OCI-LY3 (cell line): ENCODE measurements at regions not wholly inside any gene's neighbourhood (a gene's known extent, or its start where the extent isn't known, plus 50 kb on each side); places are given as distances from the start of the nearest gene placed in this dataset.

Experiments
- H2AFZ ChIP-seq: fragments of 200-600, 300-600 bp; shearing (Covaris generic); 2 replicates; pipeline ENCODE4 v1.6.0; 2014; ENCODE audit warnings: antibody characterized with exemption, low read depth, low read length
- H3K27ac ChIP-seq: fragments of 200-600, 300-600 bp; sonication (generic); 2 replicates; pipeline ENCODE4 v1.5.1; 2014; ENCODE audit warnings: mild to moderate bottlenecking, low read length, moderate library complexity, mixed read lengths
- H3K27me3 ChIP-seq: fragments of 200-600, 300-600 bp; sonication (generic); 2 replicates; pipeline ENCODE4 v1.6.1; 2014; ENCODE audit warnings: low read depth, low read length, mixed read lengths
- H3K36me3 ChIP-seq: fragments of 200-600, 300-600 bp; sonication (generic); replicated peaks from 2 replicates; pipeline ENCODE3; 2014; ENCODE audit warnings: low read depth, low read length, mixed read lengths
- H3K4me1 ChIP-seq: fragments of 300-600, 200-600 bp; sonication (generic); 2 replicates; pipeline ENCODE4 v1.6.1; 2014; ENCODE audit warnings: low read length, mixed read lengths
- H3K4me2 ChIP-seq: fragments of 200-600, 300-600 bp; sonication (generic); 2 replicates; pipeline ENCODE4 v1.6.1; 2014; ENCODE audit warnings: low read length, mixed read lengths
- H3K4me3 ChIP-seq: fragments of 300-600, 200-600 bp; sonication (generic); 2 replicates; pipeline ENCODE4 v1.5.1; 2014; ENCODE audit warnings: antibody characterized with exemption, mild to moderate bottlenecking, low read length, moderate library complexity
- H3K79me2 ChIP-seq: fragments of 300-600, 200-600 bp; shearing (Covaris generic); 2 replicates; pipeline ENCODE4 v1.6.1; 2014; ENCODE audit warnings: mild to moderate bottlenecking, low read length, mixed read lengths
- H3K9ac ChIP-seq: fragments of 300-600, 200-600 bp; shearing (Covaris generic); 2 replicates; pipeline ENCODE4 v1.6.0; 2014; ENCODE audit warnings: mild to moderate bottlenecking, low read length, moderate library complexity
- H3K9me3 ChIP-seq: fragments of 200-600, 300-600 bp; shearing (Covaris generic); 2 replicates; pipeline ENCODE4 v1.6.1; 2014; ENCODE audit warnings: low read length, mixed read lengths; ENCODE audit not compliant: insufficient read depth
- H4K20me1 ChIP-seq: fragments of 200-600, 300-600 bp; sonication (generic); 2 replicates; pipeline ENCODE4 v1.6.1; 2016; ENCODE audit warnings: low read length, mixed read lengths; ENCODE audit not compliant: insufficient read depth
- CTCF ChIP-seq: fragments of 200-600, 300-600 bp; sonication (generic); IDR thresholded peaks from 2 replicates; pipeline ENCODE4 v1.5.1; 2014; ENCODE audit warnings: antibody characterized with exemption, low read length, low read depth
- EZH2phosphoT487 ChIP-seq: fragments of 200-600 bp; shearing (Covaris generic); IDR thresholded peaks from 2 replicates; pipeline ENCODE4 v1.6.1; 2018; ENCODE audit warnings: antibody characterized with exemption, mixed run types, low read depth

GRCh38 chrX:10356979-10357378 is 200.2 kb downstream of the CLCN4 start:
- no peak overlapping the region for H3K9ac ChIP-seq
- H3K27ac ChIP-seq = no peak overlapping the region
- H3K4me1 ChIP-seq = no peaks in the 10 kb centered on the region
- peaks cover 6% of the 10 kb centered on the region for H3K27me3 ChIP-seq
- TF ChIP-seq EZH2phosphoT487 (no peak), CTCF (no peak)
- H3K9me3 ChIP-seq = no peaks in the 10 kb centered on the region
- H2AFZ ChIP-seq = no peak overlapping the region
- H3K79me2 ChIP-seq = no peaks in the 10 kb centered on the region
- no peak overlapping the region for H3K4me3 ChIP-seq
- H4K20me1 ChIP-seq = no peaks in the 10 kb centered on the region
- H3K36me3 ChIP-seq = no peaks in the 10 kb centered on the region
- no peak overlapping the region for H3K4me2 ChIP-seq

- H3K27me3 ChIP-seq = peaks cover 6% of the 10 kb centered on the region
- H3K9ac ChIP-seq = no peak overlapping the region
- no peak overlapping the region for H3K27ac ChIP-seq
- no peaks in the 10 kb centered on the region for H3K79me2 ChIP-seq
- H3K4me2 ChIP-seq = no peak overlapping the region
- no peak overlapping the region for H2AFZ ChIP-seq
- no peaks in the 10 kb centered on the region for H3K4me1 ChIP-seq
- no peaks in the 10 kb centered on the region for H3K9me3 ChIP-seq
- TF ChIP-seq CTCF = no peak
- no peak for TF ChIP-seq EZH2phosphoT487
- no peaks in the 10 kb centered on the region for H3K36me3 ChIP-seq
- no peaks in the 10 kb centered on the region for H4K20me1 ChIP-seq
- no peak overlapping the region for H3K4me3 ChIP-seq
These were observed 202.2 kb downstream of the CLCN4 start for GRCh38 chrX:10358958-10359357.

GRCh38 chrX:10360116-10360515 is 203.3 kb downstream of the CLCN4 start:
- no peak overlapping the region for H3K4me3 ChIP-seq
- H3K4me2 ChIP-seq = no peak overlapping the region
- no peak overlapping the region for H3K9ac ChIP-seq
- no peaks in the 10 kb centered on the region for H3K36me3 ChIP-seq
- peaks cover 6% of the 10 kb centered on the region for H3K27me3 ChIP-seq
- no peaks in the 10 kb centered on the region for H3K9me3 ChIP-seq
- no peak for TF ChIP-seq CTCF
- no peak for TF ChIP-seq EZH2phosphoT487
- no peaks in the 10 kb centered on the region for H3K79me2 ChIP-seq
- no peak overlapping the region for H2AFZ ChIP-seq
- H4K20me1 ChIP-seq = no peaks in the 10 kb centered on the region
- no peaks in the 10 kb centered on the region for H3K4me1 ChIP-seq
- no peak overlapping the region for H3K27ac ChIP-seq

GRCh38 chrX:10365532-10366265 is 208.9 kb downstream of the CLCN4 start:
- H3K79me2 ChIP-seq = no peaks in the 10 kb centered on the region
- no peak overlapping the region for H2AFZ ChIP-seq
- no peaks in the 10 kb centered on the region for H3K36me3 ChIP-seq
- no peak overlapping the region for H3K27ac ChIP-seq
- H3K9ac ChIP-seq = no peak overlapping the region
- no peak overlapping the region for H3K4me3 ChIP-seq
- H4K20me1 ChIP-seq = no peaks in the 10 kb centered on the region
- H3K4me2 ChIP-seq = no peak overlapping the region
- H3K9me3 ChIP-seq = no peaks in the 10 kb centered on the region
- H3K4me1 ChIP-seq = no peaks in the 10 kb centered on the region
- no peaks in the 10 kb centered on the region for H3K27me3 ChIP-seq
- TF ChIP-seq EZH2phosphoT487 (no peak), CTCF (no peak)
